Activated CD4-positive, alpha-beta T cell treated with anti-CD3 and anti-CD28 coated beads, Interleukin-2, amount 50 U/mL, for 16 hours (primary cell): ENCODE measurements at regions not wholly inside any gene's neighbourhood (a gene's known extent, or its start where the extent isn't known, plus 50 kb on each side); places are given as distances from the start of the nearest gene placed in this dataset.
"Not testable (repeated sequence)": the region's sequence is repeated elsewhere in the genome, so short reads cannot be mapped to it uniquely, and the experiment has no call there.

ENCODE experiments used
- DNase-seq: peaks from one replicate; pipeline ENCODE4 v3.0.0-alpha.2; 2020

DNA sequence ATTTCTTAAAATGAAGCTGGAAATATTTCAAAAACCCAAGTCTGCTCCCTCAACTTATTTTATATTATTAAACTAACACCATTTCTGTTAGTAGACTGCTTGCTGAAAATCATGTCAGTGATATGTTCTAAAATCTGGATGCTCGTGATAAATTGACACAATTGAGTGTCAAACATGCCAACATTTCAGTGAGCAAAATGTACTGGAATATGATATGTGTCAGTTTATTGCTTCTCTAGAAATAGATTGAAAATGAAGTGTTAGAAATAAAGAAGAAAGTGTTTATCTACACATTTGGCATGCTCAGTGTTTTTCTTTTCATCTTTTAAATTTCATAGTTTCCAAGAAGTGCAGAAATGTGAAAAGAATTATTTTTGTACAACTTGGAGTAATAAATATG, 624.6 kb downstream of the SI start:
- DNase-seq, result no peak

DNA sequence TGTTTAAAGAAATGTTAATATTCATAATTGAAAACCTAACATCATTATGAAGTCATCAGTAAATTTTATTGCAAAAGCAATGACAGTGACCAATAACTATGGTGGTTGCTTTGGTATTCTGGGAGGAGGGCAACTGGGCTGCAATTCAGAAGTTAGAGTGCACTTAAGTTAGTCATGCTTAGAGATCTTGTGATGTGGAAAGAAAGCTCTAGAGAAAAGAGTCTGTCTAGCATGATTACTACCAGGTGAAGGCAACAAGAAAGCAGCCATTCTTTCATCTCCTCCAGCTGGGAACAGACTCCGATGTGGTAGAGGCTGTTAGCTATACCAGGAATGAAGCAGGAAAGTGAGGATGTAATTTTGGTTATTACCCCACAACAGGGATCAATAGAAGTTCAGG, 625.6 kb downstream of the SI start:
- no peak for DNase-seq

DNA sequence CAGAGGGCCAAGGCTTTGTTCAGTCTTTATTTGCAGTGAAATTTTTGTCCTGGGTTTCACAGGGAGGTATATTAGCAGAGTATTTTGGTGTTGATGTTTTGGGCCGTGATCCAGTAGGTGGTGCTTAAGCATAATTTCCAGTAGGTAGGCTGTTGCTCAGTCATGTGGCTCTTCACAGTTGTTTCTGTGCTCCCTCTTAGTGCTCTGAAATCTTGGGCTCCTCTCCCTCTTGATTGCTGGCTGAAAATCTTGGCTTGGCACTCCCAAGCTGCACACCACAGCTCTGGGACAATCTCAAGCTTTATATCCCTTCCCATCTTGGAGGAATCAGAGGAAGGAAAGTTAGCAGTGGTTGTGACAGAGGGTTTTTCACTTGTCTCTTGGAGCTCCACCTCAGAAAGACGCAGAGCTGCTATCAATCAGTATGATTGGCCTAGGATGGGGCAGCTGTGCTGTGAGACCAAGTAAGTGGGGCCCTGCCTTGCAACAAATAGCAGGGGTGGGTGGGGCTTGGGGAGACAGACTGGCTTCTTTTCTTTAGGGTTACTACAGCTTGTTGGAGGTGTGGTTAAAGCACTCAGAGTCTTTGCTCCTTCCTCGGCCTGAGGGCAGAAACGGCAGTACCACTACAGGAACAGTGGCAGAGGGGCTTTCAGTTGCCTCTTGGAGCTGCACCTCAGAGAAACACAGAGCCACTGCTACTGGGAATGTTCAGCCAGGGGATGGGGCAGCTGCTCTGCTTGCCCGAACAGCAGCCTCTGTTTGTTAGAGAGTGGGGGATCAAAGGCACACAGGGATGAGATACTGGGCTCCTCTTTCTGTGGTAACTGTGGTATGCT, 627.0 kb downstream of the SI start:
- DNase-seq, result no peak

DNA sequence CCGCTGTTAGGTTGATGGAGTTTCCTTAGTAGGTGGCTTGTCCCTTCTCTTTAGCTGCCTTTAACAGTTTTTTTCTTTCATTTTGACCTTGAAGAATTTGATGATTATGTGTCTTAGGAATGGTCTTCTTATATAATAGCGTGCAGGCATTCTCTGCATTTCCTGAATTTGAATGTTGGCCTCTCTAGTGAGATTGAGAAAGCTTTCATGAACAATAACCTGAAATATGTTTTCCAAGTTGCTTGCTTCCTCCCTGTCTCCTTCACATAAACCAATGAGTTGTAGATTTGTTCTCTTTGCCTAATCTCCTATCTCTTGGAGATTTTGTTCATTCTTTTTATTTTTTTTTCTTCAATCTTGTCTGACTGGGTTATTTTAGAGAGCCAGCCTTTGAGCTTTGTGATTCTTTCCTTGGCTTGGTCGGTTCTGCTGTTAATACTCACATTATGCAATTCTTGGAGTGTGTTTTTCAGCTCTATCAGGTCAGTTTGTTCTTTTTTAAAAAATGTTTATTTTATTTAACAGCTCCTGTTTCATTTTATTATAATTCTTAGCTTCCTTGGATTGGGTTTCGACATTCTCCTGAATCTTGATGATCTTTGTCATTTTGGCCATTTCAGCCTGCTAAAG, 627.9 kb downstream of the SI start:
- no peak for DNase-seq

DNA sequence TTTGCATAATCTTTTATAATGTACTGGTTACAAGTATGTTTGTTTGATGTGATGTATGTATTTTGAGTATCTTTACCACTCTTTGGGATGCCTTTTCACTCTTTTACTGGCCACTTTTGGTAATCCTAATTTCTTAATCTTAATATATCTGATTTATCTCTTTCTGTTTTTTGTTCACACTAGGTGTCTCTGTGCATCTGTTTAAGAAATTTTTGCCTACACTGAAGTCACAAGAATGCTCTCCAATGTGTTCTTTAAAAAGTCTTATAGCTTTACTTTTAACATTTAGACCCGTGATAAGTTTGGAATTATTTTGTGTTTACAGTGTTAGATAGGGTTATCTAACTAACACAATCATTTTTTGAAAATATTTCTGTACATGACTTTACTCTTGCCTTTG, 659.1 kb downstream of the SI start:
- DNase-seq, result no peak

DNA sequence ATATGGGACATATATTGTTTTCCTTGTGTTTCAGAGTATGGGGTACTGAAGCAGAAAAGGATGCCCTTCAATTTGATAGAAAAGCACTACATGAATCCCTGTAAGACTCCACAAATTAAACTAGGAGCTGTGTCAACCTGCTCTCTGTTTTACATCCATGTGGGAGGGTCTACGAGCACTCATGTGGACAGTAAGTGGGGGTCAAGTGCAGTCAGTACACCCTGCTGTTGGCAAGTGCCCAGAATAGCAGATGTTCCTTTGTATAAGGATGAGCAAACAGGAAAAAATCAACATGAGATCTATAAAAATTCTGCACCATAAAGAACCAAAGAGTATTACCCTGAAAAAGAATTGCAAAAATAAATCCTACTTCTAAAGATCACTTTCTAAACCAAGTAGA, 659.9 kb downstream of the SI start:
- no peak for DNase-seq

DNA sequence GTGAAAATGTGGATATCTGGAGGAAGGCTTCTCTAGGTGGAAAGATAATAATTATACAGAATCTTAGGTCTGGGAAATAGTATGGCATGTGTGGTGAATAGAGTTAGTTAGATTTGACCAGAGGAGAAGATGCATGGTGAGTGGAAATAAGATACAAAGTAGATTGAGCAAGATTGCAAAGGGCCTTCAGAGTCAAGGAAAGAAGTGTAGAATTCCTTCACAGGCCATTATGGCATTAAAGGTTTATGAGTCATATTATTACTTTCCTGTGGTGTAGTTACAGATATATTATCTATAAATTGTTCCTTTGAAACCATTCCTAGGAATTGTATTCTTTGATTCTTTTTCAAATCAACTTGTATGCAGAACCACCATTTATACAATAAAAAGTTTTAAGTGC, 660.3 kb downstream of the SI start:
- no peak for DNase-seq

DNA sequence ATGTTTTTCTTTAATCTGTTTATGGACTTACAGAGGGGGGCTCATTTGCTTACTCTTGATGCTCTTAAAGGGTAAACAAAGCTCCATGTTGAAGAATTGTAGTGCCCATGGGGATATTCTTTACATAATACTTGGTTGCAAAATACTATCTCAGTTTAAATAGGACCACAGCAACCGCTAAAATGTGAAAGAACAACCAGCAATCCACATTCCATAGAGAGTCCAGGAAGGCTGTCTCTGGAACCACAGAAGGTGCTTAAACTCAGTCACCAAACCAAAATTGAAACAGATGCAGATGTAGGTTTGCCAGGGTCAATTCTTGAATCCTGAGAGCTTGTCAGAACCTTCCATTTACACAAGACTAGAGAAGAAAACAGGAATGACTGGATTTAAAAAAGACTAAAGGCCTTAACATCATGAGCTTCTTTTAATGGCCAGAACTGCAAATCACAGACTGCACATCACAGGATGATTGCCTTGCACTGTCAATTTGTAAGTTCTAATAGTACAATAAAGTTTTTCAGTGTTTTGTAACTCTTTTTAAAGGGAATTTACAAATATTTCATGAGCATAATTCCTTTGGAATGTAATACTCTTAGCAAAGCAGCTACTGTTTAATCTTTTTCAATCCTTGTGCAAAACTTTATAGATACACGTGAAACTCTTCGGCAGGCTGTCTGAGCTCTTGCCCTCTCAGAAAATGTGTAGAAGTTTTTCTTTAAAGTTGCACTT, 661.6 kb downstream of the SI start:
- no peak for DNase-seq

DNA sequence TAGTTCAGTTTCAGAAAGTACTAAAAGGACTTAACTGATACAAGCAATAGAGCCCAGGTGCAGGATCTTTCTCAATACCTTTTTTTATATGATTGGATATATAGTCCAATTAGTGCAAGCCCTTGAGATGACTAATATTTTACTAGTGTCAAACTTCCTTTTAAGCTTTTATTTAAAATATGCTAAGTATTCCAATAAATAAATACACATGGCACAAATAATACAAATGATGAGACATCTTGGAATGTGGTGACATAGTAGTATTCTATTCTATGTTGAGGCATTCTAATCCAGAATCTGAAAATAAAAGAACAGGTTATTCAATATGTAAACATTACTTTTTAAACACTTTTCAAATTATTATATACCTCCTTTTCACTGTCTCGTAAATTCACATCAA, 670.0 kb downstream of the SI start:
- no peak for DNase-seq

DNA sequence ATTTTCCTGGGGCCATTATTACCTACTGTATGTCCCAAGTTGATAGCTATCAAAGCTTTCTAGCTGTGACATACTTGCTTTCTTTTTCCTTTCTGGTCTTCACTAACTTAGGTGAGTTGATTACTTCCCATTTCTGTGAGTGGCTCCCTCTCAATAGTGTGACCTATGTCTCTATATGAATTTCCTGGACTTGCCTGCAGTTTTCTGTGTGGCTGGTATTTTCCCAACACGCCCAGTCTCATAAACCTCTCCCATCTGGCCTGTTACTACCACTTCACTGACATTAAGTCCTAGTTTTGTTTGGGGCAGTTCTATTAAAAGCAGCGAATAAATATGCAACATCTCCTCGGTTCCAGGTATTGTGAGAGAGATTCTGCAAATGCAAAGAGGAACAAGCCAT, 671.2 kb downstream of the SI start:
- DNase-seq, result no peak

DNA sequence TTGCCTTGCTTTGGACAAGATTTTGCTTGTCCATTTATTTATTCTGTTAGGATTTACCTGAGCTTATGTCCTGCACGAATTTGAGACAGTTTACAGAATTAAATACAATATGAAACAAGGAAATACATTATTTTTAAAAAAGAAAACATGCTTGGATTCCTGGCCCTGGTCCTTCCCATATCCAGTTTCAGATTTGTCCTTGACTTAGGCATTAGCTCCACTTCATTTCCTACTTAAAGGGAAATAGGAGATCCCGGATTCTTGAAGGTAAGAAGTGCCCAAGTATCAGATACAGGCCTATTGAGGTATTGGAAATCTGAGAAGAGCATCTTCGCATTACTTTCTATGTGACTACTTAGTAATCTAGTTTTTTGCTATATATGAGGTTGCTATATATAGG, 672.0 kb downstream of the SI start:
- no peak for DNase-seq

DNA sequence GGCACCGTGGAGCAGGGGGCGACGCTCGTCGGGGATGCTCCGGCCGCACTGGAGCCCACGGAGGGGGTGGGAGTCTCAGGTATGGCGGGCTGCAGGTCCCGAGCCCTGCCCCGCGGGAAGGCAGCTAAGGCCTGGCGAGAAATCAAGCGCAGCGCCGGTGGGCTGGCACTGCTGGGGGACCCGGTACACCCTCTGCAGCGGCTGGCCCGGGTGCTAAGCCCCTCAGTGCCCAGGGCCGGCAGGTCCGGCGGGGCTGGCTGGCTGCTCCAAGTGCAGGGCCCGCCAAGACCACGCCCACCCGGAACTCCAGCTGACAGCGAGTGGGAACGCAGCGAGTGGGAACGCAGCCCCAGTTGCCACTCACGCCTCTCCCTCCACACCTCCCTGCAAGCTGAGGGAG, 676.4 kb downstream of the SI start:
- DNase-seq, result no peak

DNA sequence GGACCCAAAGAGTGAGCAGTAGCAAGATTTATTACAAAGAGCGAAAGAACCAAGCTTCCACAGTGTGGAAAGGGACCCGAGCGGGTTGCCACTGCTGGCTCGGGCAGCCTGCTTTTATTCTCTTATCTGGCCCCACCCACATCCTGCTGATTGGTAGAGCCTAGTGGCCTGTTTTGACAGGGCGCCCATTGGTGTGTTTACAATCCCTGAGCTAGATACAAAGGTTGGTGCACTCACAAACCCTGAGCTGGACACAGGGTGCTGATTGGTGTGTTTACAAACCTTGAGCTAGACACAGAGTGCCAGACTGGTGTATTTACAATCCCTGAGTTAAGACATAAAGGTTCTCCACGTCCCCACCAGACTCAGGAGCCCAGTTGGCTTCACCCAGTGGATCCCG, 676.9 kb downstream of the SI start:
- not testable (repeated sequence) for DNase-seq

DNA sequence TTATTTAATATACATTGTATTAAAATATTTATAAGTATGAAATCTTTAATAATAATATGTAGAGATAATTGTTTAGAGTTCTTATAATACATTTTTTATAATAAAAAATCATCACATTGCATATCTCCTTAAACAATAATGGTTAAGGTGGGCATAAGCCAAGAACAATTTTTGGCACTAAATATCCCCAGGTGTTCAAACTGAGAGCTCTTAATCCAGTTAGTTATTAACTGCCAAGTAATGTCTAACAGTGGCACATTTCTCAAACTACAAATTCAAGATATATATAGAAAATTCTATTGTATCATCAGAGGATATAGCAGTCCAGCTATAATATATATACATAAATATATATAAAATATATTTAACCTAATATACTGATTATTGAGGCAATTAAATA, 680.8 kb downstream of the SI start:
- DNase-seq, result no peak

DNA sequence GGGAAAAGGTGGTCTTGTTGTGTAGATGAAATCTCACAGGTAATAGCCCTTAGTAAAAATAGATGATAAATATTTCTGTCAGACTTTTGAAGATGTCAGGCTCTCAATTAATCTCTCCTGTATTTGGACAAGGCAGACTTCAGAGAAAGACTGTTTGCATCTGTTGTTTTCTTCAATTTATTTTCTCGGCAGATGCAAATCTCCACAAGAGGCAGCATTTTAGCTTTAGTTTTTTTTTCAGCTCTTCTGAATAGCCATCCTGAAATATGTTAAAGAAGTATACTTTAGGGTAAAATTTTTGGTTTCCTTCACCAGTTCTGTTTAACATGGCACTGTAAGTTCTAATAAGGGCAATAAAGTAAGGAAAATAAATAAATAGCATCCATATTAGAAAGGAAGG, 685.1 kb downstream of the SI start:
- DNase-seq, result no peak

DNA sequence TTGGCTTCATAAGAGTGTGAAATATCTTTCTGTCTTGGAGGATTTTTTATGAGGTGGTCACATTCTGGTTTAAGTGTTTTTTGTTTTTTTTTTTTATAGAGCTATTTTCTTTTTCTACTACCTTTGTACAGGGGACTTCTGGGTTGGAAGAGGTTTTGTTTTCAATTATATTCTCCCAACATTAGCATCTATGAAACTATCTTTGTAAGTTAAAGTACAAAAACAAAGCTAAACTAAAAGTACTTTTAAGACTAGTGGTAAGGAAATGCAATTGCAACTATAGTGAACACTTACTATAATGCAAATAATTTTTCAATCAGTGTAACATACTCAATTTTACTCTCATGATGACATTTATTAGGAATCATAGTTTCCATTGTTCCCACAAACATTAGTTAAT, 688.2 kb downstream of the SI start:
- DNase-seq, result no peak

DNA sequence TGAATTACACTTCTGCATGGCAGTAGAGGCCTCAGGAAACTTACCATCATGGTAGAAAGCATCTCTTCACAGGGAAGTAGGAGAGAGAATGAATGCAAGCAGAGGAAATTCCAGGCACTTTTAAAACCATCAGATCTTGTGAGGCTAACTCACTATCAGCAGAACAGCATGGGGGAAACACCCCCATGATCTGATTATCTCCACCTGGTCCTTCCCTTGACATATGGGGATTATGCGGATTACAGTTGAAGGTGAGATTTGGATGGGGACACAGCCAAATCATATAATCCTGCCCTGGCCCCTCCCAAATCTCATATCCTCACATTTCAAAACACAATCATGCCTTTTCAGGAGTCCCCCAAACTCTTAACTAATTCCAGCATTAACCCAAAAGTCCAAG, 691.1 kb downstream of the SI start:
- DNase-seq, result no peak

DNA sequence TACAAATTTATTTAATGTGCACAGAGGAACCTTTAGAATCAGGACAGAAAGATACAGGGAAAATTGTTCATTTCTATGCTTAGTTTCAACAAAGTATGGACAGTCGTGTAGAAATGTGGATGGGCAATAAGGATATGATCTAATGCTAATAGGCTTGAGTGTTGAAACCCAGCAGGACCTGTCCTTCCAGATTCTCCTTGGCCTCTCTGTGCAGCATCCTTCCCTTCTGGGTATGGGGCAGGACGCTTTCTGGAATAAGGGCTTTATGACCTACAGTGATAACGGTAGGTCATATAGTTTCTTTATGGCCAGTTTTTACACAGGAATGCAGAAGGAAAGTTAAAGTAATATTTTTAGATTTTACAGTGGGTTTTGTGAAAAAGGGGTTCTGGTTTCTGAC, 698.1 kb downstream of the SI start:
- no peak for DNase-seq

DNA sequence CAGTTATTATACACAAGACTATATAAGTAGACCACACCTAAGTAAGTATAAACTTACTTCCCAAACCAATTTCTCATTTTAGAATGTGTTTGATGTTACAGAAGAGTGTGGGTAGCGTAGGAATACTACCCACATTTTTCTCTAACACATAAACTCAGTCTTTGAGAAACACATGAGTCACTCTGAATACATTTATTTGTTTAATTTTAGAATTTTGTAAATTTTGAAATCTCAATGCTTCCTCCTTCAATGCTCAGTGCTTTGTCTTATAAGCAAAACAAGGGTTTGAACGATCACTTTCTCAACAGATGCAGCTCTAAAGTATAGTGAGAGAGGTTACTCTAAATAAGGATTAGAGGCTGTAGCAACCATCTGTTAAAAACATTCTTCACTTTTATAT, 700.8 kb downstream of the SI start:
- DNase-seq, result no peak

DNA sequence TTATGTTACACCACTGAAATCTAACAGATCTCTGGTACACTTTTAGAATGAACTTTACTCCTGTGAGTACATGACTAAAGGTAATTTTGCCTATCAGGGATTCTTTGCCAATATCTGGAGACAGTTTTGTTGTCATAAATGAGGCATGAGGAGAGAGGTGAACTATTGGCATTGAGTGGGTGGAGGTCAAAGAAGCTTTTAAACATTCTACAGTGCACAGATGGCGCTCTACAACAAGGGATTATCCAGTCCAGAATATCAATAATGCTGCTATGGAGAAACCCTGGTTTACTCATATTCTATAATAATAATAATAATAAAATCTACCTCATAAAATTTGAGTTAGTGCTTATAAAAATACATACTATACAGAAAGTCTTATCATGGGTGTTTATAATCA, 702.3 kb downstream of the SI start:
- DNase-seq, result no peak

DNA sequence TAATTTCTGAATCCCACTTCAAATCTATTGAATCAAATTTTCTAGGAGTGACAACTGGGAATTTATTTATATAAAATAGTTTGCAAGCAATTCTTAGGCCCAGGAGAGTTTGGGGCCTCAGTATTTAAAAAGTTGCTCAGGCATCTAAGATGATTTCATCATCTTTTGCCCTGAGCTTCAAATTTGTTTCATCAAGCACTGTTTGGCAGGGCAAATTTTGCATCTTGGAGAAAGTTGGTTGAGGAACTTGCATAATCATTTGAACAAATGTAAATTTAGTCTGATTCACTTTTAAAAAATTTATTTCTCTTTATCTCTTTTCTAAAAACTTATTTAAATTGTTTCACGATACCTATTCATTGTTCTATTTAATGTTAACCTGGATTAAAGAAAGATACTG, 702.8 kb downstream of the SI start:
- no peak for DNase-seq

DNA sequence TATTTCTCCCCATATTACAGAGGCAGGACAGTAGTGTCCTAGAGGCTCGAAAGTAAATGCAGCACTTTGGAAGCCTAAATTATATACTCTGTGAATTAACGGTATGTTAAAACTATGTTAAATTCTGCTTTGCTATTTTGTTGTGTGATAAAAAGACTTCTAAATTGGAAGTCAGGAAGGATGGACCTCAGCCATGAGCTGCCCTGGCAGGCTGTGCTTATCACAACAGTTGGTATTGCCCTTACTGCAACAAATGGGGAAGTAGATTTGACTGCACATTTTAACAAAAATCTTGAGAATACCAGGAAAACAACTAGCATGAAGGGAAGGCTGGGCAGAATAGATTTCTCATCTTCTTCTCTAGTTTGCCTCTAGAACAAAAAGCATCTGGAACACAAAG, 706.6 kb downstream of the SI start:
- no peak for DNase-seq

DNA sequence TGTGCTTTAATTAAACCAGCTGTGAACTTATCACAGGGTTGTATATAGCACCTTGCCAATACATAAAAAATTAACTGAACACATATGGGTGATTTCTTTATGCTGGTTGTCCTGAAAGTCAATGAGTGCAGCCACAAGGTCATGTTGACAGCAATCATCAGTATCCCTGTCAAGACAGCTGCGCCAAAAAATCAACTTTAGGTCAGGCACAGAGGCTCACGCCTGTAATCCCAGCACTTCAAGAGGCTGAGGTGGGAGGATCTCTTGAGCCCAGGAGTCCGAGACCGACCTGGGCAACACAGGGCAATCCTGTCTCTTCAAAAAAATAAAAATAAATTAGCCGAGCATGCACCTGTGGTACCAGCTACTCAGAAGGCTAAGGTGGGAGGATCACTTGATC, 707.3 kb downstream of the SI start:
- no peak for DNase-seq

DNA sequence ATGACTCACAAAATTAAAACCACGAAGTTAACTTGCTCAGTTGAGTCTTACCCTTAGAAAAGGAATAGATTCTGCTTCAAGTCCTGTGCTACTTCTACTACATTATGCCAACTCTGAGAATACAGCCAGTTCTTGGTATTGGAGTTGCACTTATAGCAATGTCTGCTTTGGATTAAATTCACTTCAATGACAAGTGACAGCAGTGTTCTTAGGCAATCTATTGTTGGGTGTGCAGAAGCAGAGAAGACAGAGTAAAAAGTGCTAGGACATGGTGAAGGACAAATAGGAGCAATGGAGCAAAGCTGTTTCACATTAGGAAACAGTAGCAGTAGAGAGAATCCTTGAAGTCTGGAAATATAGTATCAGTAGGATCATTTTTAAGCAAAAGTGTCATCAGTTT, 713.1 kb downstream of the SI start:
- DNase-seq, result no peak
